GM10266 (cell line): ENCODE measurements at regions not wholly inside any gene's neighbourhood (a gene's known extent, or its start where the extent isn't known, plus 50 kb on each side); places are given as distances from the start of the nearest gene placed in this dataset.

Experiments used
- DNase-seq: peaks from one replicate; pipeline ENCODE4 v3.0.0; 2012; ENCODE audit errors: extremely low spot score
- TF ChIP-seq, protein P1 (sequence below): IDR thresholded peaks from 2 replicates; pipeline ENCODE4 v1.5.1; 2012; ENCODE audit warnings: mild to moderate bottlenecking, low read depth; ENCODE audit not compliant: control insufficient read depth, insufficient read depth; ENCODE audit errors: missing control alignments

DNA sequence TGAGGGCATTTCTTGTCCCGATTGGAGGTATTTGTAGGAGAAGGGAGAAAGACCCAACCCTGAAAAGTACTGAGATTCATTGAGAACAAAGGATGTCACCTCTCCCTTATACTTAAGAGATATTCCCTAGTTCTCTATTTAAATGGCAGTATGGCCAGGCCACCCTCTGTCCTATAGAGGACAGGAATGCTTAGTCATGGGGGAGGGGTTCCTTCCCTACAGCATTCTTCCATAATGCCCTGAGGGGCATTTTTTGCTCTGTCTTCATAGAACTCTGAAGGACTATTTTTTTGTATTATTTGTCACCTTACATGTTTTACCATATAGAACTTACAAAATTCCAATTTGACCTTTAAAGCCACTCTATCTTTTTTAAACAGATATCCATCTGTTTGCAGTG is 176.3 kb downstream of the TMEM161B start:
- TF ChIP-seq, protein P1, sequence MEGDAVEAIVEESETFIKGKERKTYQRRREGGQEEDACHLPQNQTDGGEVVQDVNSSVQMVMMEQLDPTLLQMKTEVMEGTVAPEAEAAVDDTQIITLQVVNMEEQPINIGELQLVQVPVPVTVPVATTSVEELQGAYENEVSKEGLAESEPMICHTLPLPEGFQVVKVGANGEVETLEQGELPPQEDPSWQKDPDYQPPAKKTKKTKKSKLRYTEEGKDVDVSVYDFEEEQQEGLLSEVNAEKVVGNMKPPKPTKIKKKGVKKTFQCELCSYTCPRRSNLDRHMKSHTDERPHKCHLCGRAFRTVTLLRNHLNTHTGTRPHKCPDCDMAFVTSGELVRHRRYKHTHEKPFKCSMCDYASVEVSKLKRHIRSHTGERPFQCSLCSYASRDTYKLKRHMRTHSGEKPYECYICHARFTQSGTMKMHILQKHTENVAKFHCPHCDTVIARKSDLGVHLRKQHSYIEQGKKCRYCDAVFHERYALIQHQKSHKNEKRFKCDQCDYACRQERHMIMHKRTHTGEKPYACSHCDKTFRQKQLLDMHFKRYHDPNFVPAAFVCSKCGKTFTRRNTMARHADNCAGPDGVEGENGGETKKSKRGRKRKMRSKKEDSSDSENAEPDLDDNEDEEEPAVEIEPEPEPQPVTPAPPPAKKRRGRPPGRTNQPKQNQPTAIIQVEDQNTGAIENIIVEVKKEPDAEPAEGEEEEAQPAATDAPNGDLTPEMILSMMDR: no peak

DNA sequence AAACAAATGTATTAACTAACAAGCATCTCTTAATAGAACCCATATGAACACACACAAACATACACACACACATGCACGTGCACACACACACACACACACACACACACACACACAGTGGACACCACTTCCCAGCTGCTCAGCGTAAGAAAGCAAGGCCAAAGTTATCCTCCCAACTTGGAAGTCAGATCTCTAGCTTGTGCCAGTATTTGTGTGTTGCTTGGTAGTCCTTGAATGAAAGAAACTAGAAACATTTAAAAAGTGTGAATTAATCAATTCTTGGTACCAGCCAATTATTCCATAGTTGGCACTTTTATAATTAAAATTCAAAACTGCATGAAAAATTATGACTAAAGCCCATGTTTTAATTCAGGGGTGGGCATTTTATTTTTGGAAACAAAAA is 178.1 kb downstream of the TMEM161B start:
- DNase-seq: no peak
- TF ChIP-seq, protein P1: no peak

More for the DNA sequence above, 176.3 kb downstream of the TMEM161B start:
- DNase-seq: no peak

DNA sequence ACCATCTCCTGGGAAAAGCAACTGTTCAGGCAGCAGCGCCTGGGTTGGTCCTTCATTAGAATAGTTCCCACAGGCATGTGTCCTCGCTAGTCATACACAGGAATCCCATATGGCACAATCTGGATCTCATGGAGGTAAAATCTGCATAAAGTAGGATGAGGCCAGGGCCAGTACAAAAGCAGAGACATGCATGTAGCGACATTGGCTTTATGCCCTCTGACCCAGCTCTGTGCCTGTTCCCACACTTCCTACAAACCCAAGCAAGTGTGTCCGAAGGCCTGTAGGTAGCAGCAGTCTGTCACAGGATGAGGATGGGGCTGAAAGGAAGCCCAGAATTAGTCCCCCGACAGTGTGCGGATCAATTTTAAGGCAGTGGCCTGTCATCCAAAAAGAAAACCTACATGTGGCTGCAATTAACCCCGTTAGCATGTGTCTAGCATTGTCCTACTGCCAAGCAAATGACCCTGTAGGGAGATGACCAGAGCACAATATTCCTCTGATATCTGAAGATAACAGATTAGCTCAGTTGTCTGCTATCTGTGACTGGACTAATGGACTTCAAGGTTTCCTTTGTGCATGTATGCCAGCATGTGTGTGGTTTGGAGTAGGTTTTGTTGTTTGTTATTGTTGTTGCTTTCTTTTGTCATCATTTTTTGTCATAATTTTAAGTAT is 178.8 kb downstream of the TMEM161B start:
- TF ChIP-seq, protein P1: no peak

DNA sequence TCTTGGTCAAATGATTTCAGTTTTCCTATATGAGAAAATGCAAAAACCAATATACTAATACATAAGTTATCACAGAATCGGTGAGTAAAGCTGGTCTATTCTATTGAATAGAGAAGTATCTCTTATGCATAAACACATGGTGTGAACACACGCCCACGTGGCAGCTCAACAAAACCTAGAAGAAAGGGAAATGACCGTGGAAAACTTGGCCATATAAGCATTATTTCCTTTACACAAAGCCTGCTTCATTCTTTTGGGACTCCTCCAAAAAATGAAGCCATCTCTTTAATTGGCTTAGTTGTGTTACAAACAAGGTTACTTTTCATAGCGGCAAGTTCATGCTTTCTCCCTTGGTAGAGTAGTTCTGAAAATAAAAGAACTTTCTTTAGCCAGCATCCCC is 183.2 kb downstream of the TMEM161B start:
- DNase-seq: no peak
- TF ChIP-seq, protein P1: no peak

More for the DNA sequence above, 178.8 kb downstream of the TMEM161B start:
- DNase-seq: no peak

DNA sequence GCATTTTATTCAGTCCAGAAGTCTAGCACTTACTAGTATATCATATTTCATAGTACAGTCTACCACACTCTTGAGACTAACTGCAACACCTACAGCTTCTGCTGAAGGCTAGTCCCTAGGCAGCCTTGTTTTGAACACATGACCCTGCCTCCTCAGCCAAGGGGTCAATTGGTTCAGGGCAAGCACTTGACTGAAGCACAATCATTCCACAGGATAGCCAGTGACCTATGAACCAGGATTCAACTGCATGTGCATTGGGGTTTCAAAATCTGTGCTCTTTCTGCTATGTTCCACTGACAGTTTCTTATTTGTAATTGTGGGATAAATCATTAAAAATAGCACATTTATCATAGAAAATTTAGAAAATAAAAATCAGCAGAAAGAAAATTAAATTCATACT is 186.8 kb downstream of the TMEM161B start:
- TF ChIP-seq, protein P1: no peak
- no peak for DNase-seq

DNA sequence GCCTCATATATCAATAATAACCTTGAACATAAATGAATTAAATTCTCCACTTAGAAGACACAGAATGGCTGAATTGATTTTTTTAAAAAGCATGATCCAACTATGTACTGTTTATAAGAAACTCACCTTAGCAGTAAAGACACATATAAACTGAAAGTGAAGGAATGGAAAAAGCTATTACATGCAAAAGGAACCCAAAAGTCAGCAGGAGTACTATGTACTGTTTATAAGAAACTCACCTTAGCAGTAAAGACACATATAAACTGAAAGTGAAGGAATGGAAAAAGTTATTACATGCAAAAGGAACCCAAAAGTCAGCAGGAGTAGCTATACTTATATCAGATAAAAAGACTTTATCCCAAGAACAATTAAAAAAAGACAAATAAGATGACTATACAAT is 204.8 kb downstream of the TMEM161B start:
- no peak for DNase-seq
- TF ChIP-seq, protein P1: no peak

DNA sequence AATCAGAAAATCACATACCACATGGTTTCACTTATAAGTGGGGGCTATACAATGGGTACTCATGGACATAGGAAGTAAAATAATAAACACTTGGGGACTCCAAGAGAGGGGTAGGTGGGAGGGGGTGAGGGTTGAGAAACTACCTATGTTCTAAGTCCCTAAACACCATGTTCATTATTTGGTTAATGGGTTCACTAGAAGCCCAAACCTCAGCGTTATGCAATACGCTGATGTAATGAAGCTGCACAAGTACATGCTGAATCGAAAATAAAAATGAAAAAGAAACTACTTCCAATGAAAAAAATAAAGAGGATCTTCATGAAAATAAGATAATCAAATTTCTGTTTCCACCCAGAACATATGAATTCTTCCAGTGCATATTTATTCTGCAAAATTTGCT is 208.5 kb downstream of the TMEM161B start:
- TF ChIP-seq, protein P1: no peak
- no peak for DNase-seq
